ENCODE measurements at regions not wholly inside any gene's neighbourhood (a gene's known extent, or its start where the extent isn't known, plus 50 kb on each side); places are given as distances from the start of the nearest gene placed in this dataset.
"Not testable (repeated sequence)": the region's sequence is repeated elsewhere in the genome, so short reads cannot be mapped to it uniquely, and the experiment has no call there.

GRCh38 chr4:160034501-160034900 lies 931.6 kb downstream of the RAPGEF2 start:
- no peak overlapping the region for H3K27ac ChIP-seq (ENCODE audit: low read length)
- no peaks in the 10 kb centered on the region for H3K27me3 ChIP-seq (ENCODE audit: control insufficient read depth, insufficient read depth, low read length)
- no peaks in the 10 kb centered on the region for H3K36me3 ChIP-seq (ENCODE audit: control insufficient read depth, low read depth, low read length)
- no peak overlapping the region for H3K4me3 ChIP-seq (ENCODE audit: low read length)
- H3K9me3 ChIP-seq (ENCODE audit: control insufficient read depth, low read depth, low read length), result no peaks in the 10 kb centered on the region
- no peak overlapping the region for H3K9ac ChIP-seq (ENCODE audit: low read length)
- no peaks in the 10 kb centered on the region for H3K4me1 ChIP-seq (ENCODE audit: control insufficient read depth, low read depth, low read length)

GRCh38 chr4:160038615-160039014 lies 935.7 kb downstream of the RAPGEF2 start:
- Histone ChIP-seq H3K4me1 (ENCODE audit: control insufficient read depth, low read depth, low read length) (no peaks in the 10 kb centered on the region), H3K36me3 (ENCODE audit: control insufficient read depth, low read depth, low read length) (no peaks in the 10 kb centered on the region), H3K9me3 (ENCODE audit: control insufficient read depth, low read depth, low read length) (no peaks in the 10 kb centered on the region), H3K4me3 (ENCODE audit: low read length) (no peak overlapping the region), H3K9ac (ENCODE audit: low read length) (no peak overlapping the region), H3K27me3 (ENCODE audit: control insufficient read depth, insufficient read depth, low read length) (no peaks in the 10 kb centered on the region), H3K27ac (ENCODE audit: low read length) (no peak overlapping the region)

GRCh38 chr4:160044693-160045092 lies 941.8 kb downstream of the RAPGEF2 start:
- H3K36me3 ChIP-seq (ENCODE audit: control insufficient read depth, low read depth, low read length), result no peaks in the 10 kb centered on the region
- H3K27me3 ChIP-seq (ENCODE audit: control insufficient read depth, insufficient read depth, low read length), result no peaks in the 10 kb centered on the region
- H3K4me3 ChIP-seq (ENCODE audit: low read length), result no peak overlapping the region
- H3K4me1 ChIP-seq (ENCODE audit: control insufficient read depth, low read depth, low read length), result no peaks in the 10 kb centered on the region
- H3K9me3 ChIP-seq (ENCODE audit: control insufficient read depth, low read depth, low read length), result no peaks in the 10 kb centered on the region
- H3K27ac ChIP-seq (ENCODE audit: low read length), result no peak overlapping the region
- H3K9ac ChIP-seq (ENCODE audit: low read length), result no peak overlapping the region

- H3K36me3 ChIP-seq (ENCODE audit: control insufficient read depth, low read depth, low read length), result no peaks in the 10 kb centered on the region
- no peaks in the 10 kb centered on the region for H3K4me1 ChIP-seq (ENCODE audit: control insufficient read depth, low read depth, low read length)
- no peak overlapping the region for H3K9ac ChIP-seq (ENCODE audit: low read length)
- no peak overlapping the region for H3K27ac ChIP-seq (ENCODE audit: low read length)
- no peak overlapping the region for H3K4me3 ChIP-seq (ENCODE audit: low read length)
- H3K9me3 ChIP-seq (ENCODE audit: control insufficient read depth, low read depth, low read length), result peaks cover 7% of the 10 kb centered on the region
- no peaks in the 10 kb centered on the region for H3K27me3 ChIP-seq (ENCODE audit: control insufficient read depth, insufficient read depth, low read length)
Observed at GRCh38 chr4:160082432-160083207, 979.7 kb downstream of the RAPGEF2 start.

- Histone ChIP-seq H3K27me3 (ENCODE audit: control insufficient read depth, insufficient read depth, low read length) (no peaks in the 10 kb centered on the region), H3K4me1 (ENCODE audit: control insufficient read depth, low read depth, low read length) (no peaks in the 10 kb centered on the region), H3K9ac (ENCODE audit: low read length) (no peak overlapping the region), H3K36me3 (ENCODE audit: control insufficient read depth, low read depth, low read length) (no peaks in the 10 kb centered on the region), H3K27ac (ENCODE audit: low read length) (no peak overlapping the region), H3K4me3 (ENCODE audit: low read length) (no peak overlapping the region), H3K9me3 (ENCODE audit: control insufficient read depth, low read depth, low read length) (peaks cover 12% of the 10 kb centered on the region)
Observed at GRCh38 chr4:160091631-160092030, 988.8 kb downstream of the RAPGEF2 start.

GRCh38 chr4:160100316-160100715 lies 997.4 kb downstream of the RAPGEF2 start:
- Histone ChIP-seq H3K27me3 (ENCODE audit: control insufficient read depth, insufficient read depth, low read length) (no peaks in the 10 kb centered on the region), H3K4me3 (ENCODE audit: low read length) (no peak overlapping the region), H3K9me3 (ENCODE audit: control insufficient read depth, low read depth, low read length) (no peaks in the 10 kb centered on the region), H3K27ac (ENCODE audit: low read length) (no peak overlapping the region), H3K4me1 (ENCODE audit: control insufficient read depth, low read depth, low read length) (no peaks in the 10 kb centered on the region), H3K36me3 (ENCODE audit: control insufficient read depth, low read depth, low read length) (no peaks in the 10 kb centered on the region), H3K9ac (ENCODE audit: low read length) (no peak overlapping the region)

- Histone ChIP-seq H3K9me3 (ENCODE audit: control insufficient read depth, low read depth, low read length) (peaks cover 17% of the 10 kb centered on the region), H3K4me1 (ENCODE audit: control insufficient read depth, low read depth, low read length) (no peaks in the 10 kb centered on the region), H3K27ac (ENCODE audit: low read length) (no peak overlapping the region), H3K36me3 (ENCODE audit: control insufficient read depth, low read depth, low read length) (no peaks in the 10 kb centered on the region), H3K9ac (ENCODE audit: low read length) (no peak overlapping the region), H3K27me3 (ENCODE audit: control insufficient read depth, insufficient read depth, low read length) (no peaks in the 10 kb centered on the region), H3K4me3 (ENCODE audit: low read length) (no peak overlapping the region)
Observed at GRCh38 chr4:160110891-160111290, 1008.0 kb downstream of the RAPGEF2 start.

- Histone ChIP-seq H3K27ac (ENCODE audit: low read length) (no peak overlapping the region), H3K4me3 (ENCODE audit: low read length) (no peak overlapping the region), H3K9me3 (ENCODE audit: control insufficient read depth, low read depth, low read length) (no peaks in the 10 kb centered on the region)
Observed at GRCh38 chr4:160117686-160118085, 1014.8 kb downstream of the RAPGEF2 start.

GRCh38 chr4:160125576-160126287 lies 1022.9 kb downstream of the RAPGEF2 start:
- H3K4me1 ChIP-seq (ENCODE audit: control insufficient read depth, low read depth, low read length); H3K27ac ChIP-seq (ENCODE audit: low read length); H3K4me3 ChIP-seq (ENCODE audit: low read length); H3K36me3 ChIP-seq (ENCODE audit: control insufficient read depth, low read depth, low read length); H3K27me3 ChIP-seq (ENCODE audit: control insufficient read depth, insufficient read depth, low read length); H3K9ac ChIP-seq (ENCODE audit: low read length); H3K9me3 ChIP-seq (ENCODE audit: control insufficient read depth, low read depth, low read length): not testable (repeated sequence)

More at GRCh38 chr4:160117686-160118085, 1014.8 kb downstream of the RAPGEF2 start:
- Histone ChIP-seq H3K9ac (ENCODE audit: low read length) (no peak overlapping the region), H3K36me3 (ENCODE audit: control insufficient read depth, low read depth, low read length) (no peaks in the 10 kb centered on the region), H3K4me1 (ENCODE audit: control insufficient read depth, low read depth, low read length) (no peaks in the 10 kb centered on the region), H3K27me3 (ENCODE audit: control insufficient read depth, insufficient read depth, low read length) (no peaks in the 10 kb centered on the region)

GRCh38 chr4:160127211-160127610 lies 1024.3 kb downstream of the RAPGEF2 start:
- Histone ChIP-seq H3K27ac (ENCODE audit: low read length) (no peak overlapping the region), H3K4me1 (ENCODE audit: control insufficient read depth, low read depth, low read length) (no peaks in the 10 kb centered on the region), H3K4me3 (ENCODE audit: low read length) (no peak overlapping the region), H3K9ac (ENCODE audit: low read length) (no peak overlapping the region), H3K27me3 (ENCODE audit: control insufficient read depth, insufficient read depth, low read length) (no peaks in the 10 kb centered on the region), H3K9me3 (ENCODE audit: control insufficient read depth, low read depth, low read length) (peaks cover 2% of the 10 kb centered on the region), H3K36me3 (ENCODE audit: control insufficient read depth, low read depth, low read length) (no peaks in the 10 kb centered on the region)

GRCh38 chr4:160129439-160129838 lies 1026.6 kb downstream of the RAPGEF2 start:
- H3K4me1 ChIP-seq (ENCODE audit: control insufficient read depth, low read depth, low read length), result no peaks in the 10 kb centered on the region
- H3K9ac ChIP-seq (ENCODE audit: low read length), result no peak overlapping the region
- no peak overlapping the region for H3K27ac ChIP-seq (ENCODE audit: low read length)
- H3K4me3 ChIP-seq (ENCODE audit: low read length), result no peak overlapping the region
- H3K27me3 ChIP-seq (ENCODE audit: control insufficient read depth, insufficient read depth, low read length), result no peaks in the 10 kb centered on the region
- H3K36me3 ChIP-seq (ENCODE audit: control insufficient read depth, low read depth, low read length), result no peaks in the 10 kb centered on the region
- peaks cover 3% of the 10 kb centered on the region for H3K9me3 ChIP-seq (ENCODE audit: control insufficient read depth, low read depth, low read length)

- Histone ChIP-seq H3K36me3 (ENCODE audit: control insufficient read depth, low read depth, low read length) (no peaks in the 10 kb centered on the region), H3K9ac (ENCODE audit: low read length) (no peak overlapping the region), H3K4me1 (ENCODE audit: control insufficient read depth, low read depth, low read length) (peaks cover 7% of the 10 kb centered on the region), H3K27me3 (ENCODE audit: control insufficient read depth, insufficient read depth, low read length) (no peaks in the 10 kb centered on the region), H3K27ac (ENCODE audit: low read length) (no peak overlapping the region), H3K9me3 (ENCODE audit: control insufficient read depth, low read depth, low read length) (peaks cover 3% of the 10 kb centered on the region), H3K4me3 (ENCODE audit: low read length) (no peak overlapping the region)
Observed at GRCh38 chr4:160136021-160136420, 1033.1 kb downstream of the RAPGEF2 start.

Measured in iPS-18a (cell line).